Smooth muscle cell (in vitro differentiated cells): ENCODE measurements at regions not wholly inside any gene's neighbourhood (a gene's known extent, or its start where the extent isn't known, plus 50 kb on each side); places are given as distances from the start of the nearest gene placed in this dataset.

Source experiments
- DNase-seq: peaks from one replicate; lab custom pipeline; 2025; ENCODE audit not compliant: unreplicated experiment; lab: John Stamatoyannopoulos, UW
- H2AFZ ChIP-seq: fragments of 200-600 bp; sonication (generic); 2 replicates; pipeline ENCODE4 v1.6.0; 2016; ENCODE audit warnings: antibody characterized with exemption, low read depth, mild to moderate bottlenecking
- H3F3A ChIP-seq: fragments of 200-600 bp; sonication (generic); 2 replicates; pipeline ENCODE4 v1.6.0; 2017; ENCODE audit warnings: antibody characterized with exemption, low read depth
- H3K27ac ChIP-seq: fragments of 200-600 bp; sonication (generic); 2 replicates; pipeline ENCODE4 v1.5.1; 2016; ENCODE audit warnings: low read depth, mild to moderate bottlenecking
- H3K27me3 ChIP-seq: fragments of 200-600 bp; sonication (generic); 2 replicates; pipeline ENCODE4 v1.6.1; 2016; ENCODE audit warnings: low read depth, mild to moderate bottlenecking
- H3K36me3 ChIP-seq: fragments of 200-600 bp; sonication (generic); 2 replicates; pipeline ENCODE4 v1.5.1; 2016; ENCODE audit warnings: low read depth
- H3K4me1 ChIP-seq: fragments of 200-600 bp; sonication (generic); 2 replicates; pipeline ENCODE4 v1.5.1; 2016; ENCODE audit warnings: low read depth
- H3K4me2 ChIP-seq: fragments of 200-600 bp; sonication (generic); 2 replicates; pipeline ENCODE4 v1.6.0; 2016; ENCODE audit warnings: mild to moderate bottlenecking
- H3K4me3 ChIP-seq: fragments of 200-600 bp; sonication (generic); 2 replicates; pipeline ENCODE4 v1.5.1; 2016; ENCODE audit warnings: mild to moderate bottlenecking
- H3K79me2 ChIP-seq: fragments of 200-600 bp; sonication (generic); 2 replicates; pipeline ENCODE4 v1.6.0; 2016; ENCODE audit warnings: low read depth, mild to moderate bottlenecking
- H3K9ac ChIP-seq: fragments of 200-600 bp; sonication (generic); 2 replicates; pipeline ENCODE4 v1.6.0; 2016; ENCODE audit warnings: low read depth
- H3K9me3 ChIP-seq: fragments of 200-600 bp; sonication (generic); replicated peaks from 2 replicates; pipeline ENCODE4 v1.5.1; 2016; ENCODE audit warnings: low read depth
- H4K20me1 ChIP-seq: fragments of 200-600 bp; sonication (generic); 2 replicates; pipeline ENCODE4 v1.6.0; 2016; ENCODE audit warnings: low read depth
- WGBS: methylation state at CpG from one replicate; pipeline ENCODE4 v1.1.7; 2016; ENCODE audit warnings: low lambda C conversion rate; 5-methylcytosine and 5-hydroxymethylcytosine counted together
- TF ChIP-seq, protein P1 (sequence below): fragments of 200-600 bp; sonication (generic); IDR thresholded peaks from 2 replicates; pipeline ENCODE4 v1.5.1; 2017; ENCODE audit warnings: borderline replicate concordance, mild to moderate bottlenecking, antibody characterized with exemption; ENCODE audit not compliant: insufficient read depth, poor library complexity, severe bottlenecking

DNA sequence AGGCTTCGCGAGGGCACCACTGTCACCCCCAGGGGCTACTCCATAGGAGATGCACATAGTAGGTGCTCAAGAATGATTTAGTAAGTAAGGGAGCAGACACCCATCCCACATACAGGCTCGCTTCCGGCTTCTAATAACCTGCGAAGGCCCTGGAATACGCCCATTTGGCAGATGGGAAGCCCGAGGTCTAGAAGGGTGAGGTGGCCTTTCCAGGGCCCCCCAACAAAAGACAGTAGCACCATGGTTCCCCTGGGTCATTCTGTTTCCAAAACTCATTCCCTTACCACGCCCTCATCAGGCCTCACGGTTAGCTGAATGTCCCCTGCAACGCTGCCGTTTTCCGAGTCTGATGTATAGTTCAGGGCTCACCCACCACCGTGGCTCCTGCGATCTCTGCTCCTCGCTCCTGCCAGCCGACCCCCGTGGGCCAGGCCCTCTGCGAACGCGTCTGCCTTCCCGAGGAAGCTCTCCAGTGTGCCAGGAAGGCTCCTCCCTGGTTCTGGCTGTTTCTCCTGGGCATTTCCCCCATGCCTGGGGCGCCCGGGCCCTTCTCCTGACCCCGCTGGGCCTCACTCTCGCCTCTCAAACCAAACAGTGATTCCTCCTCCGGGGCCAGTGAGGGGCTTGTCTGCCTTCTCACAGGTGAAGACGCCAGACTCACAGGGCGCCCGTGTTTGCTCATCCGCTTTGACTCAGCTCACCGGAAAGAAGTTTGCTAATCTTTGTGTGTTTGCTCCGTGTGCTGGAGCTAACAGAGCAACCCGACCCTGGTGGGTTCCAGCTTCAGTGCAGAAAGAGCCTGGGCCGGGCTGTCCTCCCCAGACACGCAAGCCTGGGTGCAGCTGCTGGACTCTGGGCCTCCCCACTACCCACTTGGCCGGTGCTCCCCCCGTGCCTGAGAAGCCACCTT lies 86.6 kb downstream of the RTL6 start:
- 88% methylated on average over 37 of the region's 37 CpGs for WGBS
- no peak for DNase-seq
- no peaks in the 10 kb centered on the region for H4K20me1 ChIP-seq
- no peak overlapping the region for H3K9ac ChIP-seq
- H3K79me2 ChIP-seq = no peaks in the 10 kb centered on the region
- no peaks in the 10 kb centered on the region for H3K27me3 ChIP-seq
- no peak overlapping the region for H3K27ac ChIP-seq
- peaks cover 6% of the 10 kb centered on the region for H3K4me1 ChIP-seq
- H3F3A ChIP-seq = no peaks in the 10 kb centered on the region
- H3K4me3 ChIP-seq = no peak overlapping the region
- no peaks in the 10 kb centered on the region for H3K9me3 ChIP-seq
- no peaks in the 10 kb centered on the region for H3K36me3 ChIP-seq
- H2AFZ ChIP-seq = no peak overlapping the region
- TF ChIP-seq, protein P1, sequence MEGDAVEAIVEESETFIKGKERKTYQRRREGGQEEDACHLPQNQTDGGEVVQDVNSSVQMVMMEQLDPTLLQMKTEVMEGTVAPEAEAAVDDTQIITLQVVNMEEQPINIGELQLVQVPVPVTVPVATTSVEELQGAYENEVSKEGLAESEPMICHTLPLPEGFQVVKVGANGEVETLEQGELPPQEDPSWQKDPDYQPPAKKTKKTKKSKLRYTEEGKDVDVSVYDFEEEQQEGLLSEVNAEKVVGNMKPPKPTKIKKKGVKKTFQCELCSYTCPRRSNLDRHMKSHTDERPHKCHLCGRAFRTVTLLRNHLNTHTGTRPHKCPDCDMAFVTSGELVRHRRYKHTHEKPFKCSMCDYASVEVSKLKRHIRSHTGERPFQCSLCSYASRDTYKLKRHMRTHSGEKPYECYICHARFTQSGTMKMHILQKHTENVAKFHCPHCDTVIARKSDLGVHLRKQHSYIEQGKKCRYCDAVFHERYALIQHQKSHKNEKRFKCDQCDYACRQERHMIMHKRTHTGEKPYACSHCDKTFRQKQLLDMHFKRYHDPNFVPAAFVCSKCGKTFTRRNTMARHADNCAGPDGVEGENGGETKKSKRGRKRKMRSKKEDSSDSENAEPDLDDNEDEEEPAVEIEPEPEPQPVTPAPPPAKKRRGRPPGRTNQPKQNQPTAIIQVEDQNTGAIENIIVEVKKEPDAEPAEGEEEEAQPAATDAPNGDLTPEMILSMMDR = no peak
- H3K4me2 ChIP-seq = no peak overlapping the region

DNA sequence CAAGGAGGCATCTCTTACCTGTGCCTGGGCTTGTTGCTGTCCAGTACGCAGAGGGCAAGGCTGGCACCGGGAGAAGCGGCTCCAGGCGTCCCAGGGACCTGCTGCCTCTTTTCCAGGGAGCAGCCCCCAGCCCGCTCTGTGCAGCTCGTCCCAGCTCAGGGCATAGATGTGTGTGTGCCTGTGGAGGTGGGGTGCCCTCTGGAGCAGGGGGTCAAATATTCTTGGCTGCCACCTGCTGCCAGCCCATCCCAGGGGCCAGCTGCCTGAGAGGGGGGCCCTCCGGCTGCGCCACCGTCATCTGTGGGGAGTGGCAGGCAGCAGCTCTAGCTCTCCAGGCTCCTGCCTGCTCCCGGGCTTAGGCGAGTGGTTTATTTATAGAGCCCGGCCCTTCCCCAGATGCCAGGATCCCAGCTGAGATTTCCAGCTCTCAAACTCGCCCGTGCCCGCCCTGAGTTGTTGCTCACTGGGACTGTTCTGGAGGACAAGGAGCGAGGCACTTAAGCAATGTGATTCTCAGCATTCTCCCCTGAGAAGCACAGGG lies 87.5 kb downstream of the RTL6 start:
- H3F3A ChIP-seq = no peaks in the 10 kb centered on the region
- H4K20me1 ChIP-seq = no peaks in the 10 kb centered on the region
- H3K27ac ChIP-seq = no peak overlapping the region
- no peak for DNase-seq
- H3K79me2 ChIP-seq = no peaks in the 10 kb centered on the region
- no peak overlapping the region for H2AFZ ChIP-seq
- 85% methylated on average over 16 of the region's 16 CpGs for WGBS
- no peaks in the 10 kb centered on the region for H3K9me3 ChIP-seq
- no peak overlapping the region for H3K9ac ChIP-seq
- no peak overlapping the region for H3K4me2 ChIP-seq
- no peak overlapping the region for H3K4me3 ChIP-seq
- TF ChIP-seq, protein P1 = no peak
- no peaks in the 10 kb centered on the region for H3K36me3 ChIP-seq
- H3K4me1 ChIP-seq = peaks cover 6% of the 10 kb centered on the region
- no peaks in the 10 kb centered on the region for H3K27me3 ChIP-seq

- WGBS = 94% methylated on average over 7 of the region's 7 CpGs
- DNase-seq = no peak
Measured at GRCh38 chr22:44409974-44410316, 88.1 kb downstream of the RTL6 start.

More at GRCh38 chr22:44409974-44410316, 88.1 kb downstream of the RTL6 start:
- Histone ChIP-seq H3K9me3 (no peaks in the 10 kb centered on the region), H4K20me1 (no peaks in the 10 kb centered on the region), H3K27ac (no peak overlapping the region), H3K79me2 (no peaks in the 10 kb centered on the region), H3K4me1 (peaks cover 6% of the 10 kb centered on the region), H2AFZ (no peak overlapping the region), H3F3A (no peaks in the 10 kb centered on the region), H3K9ac (no peak overlapping the region), H3K4me2 (no peak overlapping the region), H3K36me3 (no peaks in the 10 kb centered on the region), H3K27me3 (no peaks in the 10 kb centered on the region), H3K4me3 (no peak overlapping the region)
- TF ChIP-seq, protein P1 = no peak
